Thyroid gland (tissue), 4 donors: ENCODE measurements at regions not wholly inside any gene's neighbourhood (a gene's known extent, or its start where the extent isn't known, plus 50 kb on each side); places are given as distances from the start of the nearest gene placed in this dataset.

Experiments used
- DNase-seq, 2 donors: peaks; one replicate each; pipeline ENCODE4 v3.0.0-alpha.2; 2019
- H3K27ac ChIP-seq, 3 donors: fragments of 200-600 bp; sonication (generic); 1 replicate in 2 of 3; 2 replicates in 1 of 3; pipeline ENCODE4 v1.5.1; 2016 to 2019; ENCODE audit warnings: mild to moderate bottlenecking in 1 of 3, moderate library complexity in 1 of 3
- H3K27me3 ChIP-seq: fragments of 200-600 bp; sonication (generic); one replicate; pipeline ENCODE4 v1.5.1; 2019
- H3K36me3 ChIP-seq, 2 donors: fragments of 200-600 bp; sonication (generic); one replicate each; pipeline ENCODE4 v1.5.1; 2016 to 2019
- H3K4me1 ChIP-seq, 2 donors: fragments of 200-600 bp; sonication (generic); one replicate each; pipeline ENCODE4 v1.5.1; 2017 to 2019
- H3K4me3 ChIP-seq, 3 donors: fragments of 200-600 bp; sonication (generic); replicated peaks in 1 of 3; 1 replicate in 2 of 3; 2 replicates in 1 of 3; pipeline ENCODE4 v1.5.1; 2016; ENCODE audit warnings: mild to moderate bottlenecking in 1 of 3
- H3K9me3 ChIP-seq: fragments of 200-600 bp; sonication (generic); one replicate; pipeline ENCODE4 v1.5.1; 2017
- CTCF ChIP-seq, 6 experiments: fragments of 200-600 bp in 3 of 6; fragments of 450-650 bp in 3 of 6; sonication (generic) in 3 of 6; IDR thresholded peaks; one replicate each; pipeline ENCODE4 v1.5.1; 2016 to 2019; ENCODE audit warnings: antibody characterized with exemption in 6 of 6, mild to moderate bottlenecking in 2 of 6, inconsistent platforms in 1 of 6, moderate library complexity in 1 of 6
- POLR2A ChIP-seq, 2 donors: fragments of 450-650 bp; IDR thresholded peaks; one replicate each; pipeline ENCODE4 v1.6.1; 2017; ENCODE audit warnings: antibody characterized with exemption in 2 of 2, mild to moderate bottlenecking in 2 of 2, moderate library complexity in 1 of 2
- WGBS, 2 donors: methylation state at CpG; one replicate each; pipeline ENCODE4 v1.1.5; 2017; 5-methylcytosine and 5-hydroxymethylcytosine counted together
- intact Hi-C: fragments of 100-400 bp; cut with DNase I; formaldehyde crosslinking; loops from one replicate; pipeline ENCODE4 v1.15.1; 2023

GRCh38 chr7:11946794-11947193 lies 114.8 kb upstream of the THSD7A start:
- Histone ChIP-seq H3K9me3 (no peaks in the 10 kb centered on the region), H3K27me3 (no peaks in the 10 kb centered on the region), H3K4me3 (no peak overlapping the region), H3K36me3 (no peaks in the 10 kb centered on the region), H3K4me1 (no peaks in the 10 kb centered on the region), H3K27ac (no peak overlapping the region)
- intact Hi-C loops = no loop called here
- no peak for TF ChIP-seq POLR2A (IDR thresholded peaks at IDR 0.05)
- TF ChIP-seq CTCF (IDR thresholded peaks at IDR 0.05) = no peak
- 97 to 100% methylated on average over 1 of the region's 1 CpG for WGBS, 2 donors
- DNase-seq = no peak

- H3K4me1 ChIP-seq = no peaks in the 10 kb centered on the region
- H3K27ac ChIP-seq = no peak overlapping the region
- no peaks in the 10 kb centered on the region for H3K36me3 ChIP-seq
- WGBS, 2 donors = 83 to 91% methylated on average over 2 to 4 of the region's 4 CpGs
- H3K4me3 ChIP-seq = no peak overlapping the region
- DNase-seq = no peak
- no peaks in the 10 kb centered on the region for H3K27me3 ChIP-seq
- TF ChIP-seq CTCF (IDR thresholded peaks at IDR 0.05) = no peak
- TF ChIP-seq POLR2A (IDR thresholded peaks at IDR 0.05) = no peak
- no peaks in the 10 kb centered on the region for H3K9me3 ChIP-seq
- intact Hi-C loops = no loop called here
These were observed 118.3 kb upstream of the THSD7A start for GRCh38 chr7:11950281-11950680.

- H3K36me3 ChIP-seq = no peaks in the 10 kb centered on the region
- DNase-seq = no peak
- intact Hi-C loops = no loop called here
- no peaks in the 10 kb centered on the region for H3K9me3 ChIP-seq
- no peak overlapping the region for H3K4me3 ChIP-seq
- H3K27ac ChIP-seq = no peak overlapping the region
- WGBS, 2 donors = 93 to 96% methylated on average over 3 of the region's 3 CpGs
- no peaks in the 10 kb centered on the region for H3K27me3 ChIP-seq
- no peaks in the 10 kb centered on the region for H3K4me1 ChIP-seq
- TF ChIP-seq POLR2A (IDR thresholded peaks at IDR 0.05) = no peak
- no peak for TF ChIP-seq CTCF (IDR thresholded peaks at IDR 0.05)
These were observed 118.9 kb upstream of the THSD7A start for GRCh38 chr7:11950942-11951341.

- WGBS, 2 donors = 94 to 96% methylated on average over 3 of the region's 3 CpGs
- TF ChIP-seq POLR2A (IDR thresholded peaks at IDR 0.05) = no peak
- no peak for TF ChIP-seq CTCF (IDR thresholded peaks at IDR 0.05)
- H3K4me3 ChIP-seq = no peak overlapping the region
- H3K27ac ChIP-seq = no peak overlapping the region
- intact Hi-C loops = no loop called here
- no peaks in the 10 kb centered on the region for H3K36me3 ChIP-seq
- no peaks in the 10 kb centered on the region for H3K4me1 ChIP-seq
- no peaks in the 10 kb centered on the region for H3K9me3 ChIP-seq
- no peak for DNase-seq
- no peaks in the 10 kb centered on the region for H3K27me3 ChIP-seq
These were observed 119.9 kb upstream of the THSD7A start for GRCh38 chr7:11951909-11952308.

GRCh38 chr7:11952972-11953371 lies 121.0 kb upstream of the THSD7A start:
- intact Hi-C loops = no loop called here
- H3K9me3 ChIP-seq = no peaks in the 10 kb centered on the region
- H3K4me3 ChIP-seq = no peak overlapping the region
- H3K4me1 ChIP-seq = no peaks in the 10 kb centered on the region
- H3K27ac ChIP-seq = no peak overlapping the region
- 68 to 94% methylated on average over 2 of the region's 2 CpGs for WGBS, 2 donors
- DNase-seq = no peak
- no peaks in the 10 kb centered on the region for H3K36me3 ChIP-seq
- H3K27me3 ChIP-seq = no peaks in the 10 kb centered on the region
- TF ChIP-seq CTCF (IDR thresholded peaks at IDR 0.05) = no peak
- no peak for TF ChIP-seq POLR2A (IDR thresholded peaks at IDR 0.05)
